ENCODE measurements at regions not wholly inside any gene's neighbourhood (a gene's known extent, or its start where the extent isn't known, plus 50 kb on each side); places are given as distances from the start of the nearest gene placed in this dataset.

DNA sequence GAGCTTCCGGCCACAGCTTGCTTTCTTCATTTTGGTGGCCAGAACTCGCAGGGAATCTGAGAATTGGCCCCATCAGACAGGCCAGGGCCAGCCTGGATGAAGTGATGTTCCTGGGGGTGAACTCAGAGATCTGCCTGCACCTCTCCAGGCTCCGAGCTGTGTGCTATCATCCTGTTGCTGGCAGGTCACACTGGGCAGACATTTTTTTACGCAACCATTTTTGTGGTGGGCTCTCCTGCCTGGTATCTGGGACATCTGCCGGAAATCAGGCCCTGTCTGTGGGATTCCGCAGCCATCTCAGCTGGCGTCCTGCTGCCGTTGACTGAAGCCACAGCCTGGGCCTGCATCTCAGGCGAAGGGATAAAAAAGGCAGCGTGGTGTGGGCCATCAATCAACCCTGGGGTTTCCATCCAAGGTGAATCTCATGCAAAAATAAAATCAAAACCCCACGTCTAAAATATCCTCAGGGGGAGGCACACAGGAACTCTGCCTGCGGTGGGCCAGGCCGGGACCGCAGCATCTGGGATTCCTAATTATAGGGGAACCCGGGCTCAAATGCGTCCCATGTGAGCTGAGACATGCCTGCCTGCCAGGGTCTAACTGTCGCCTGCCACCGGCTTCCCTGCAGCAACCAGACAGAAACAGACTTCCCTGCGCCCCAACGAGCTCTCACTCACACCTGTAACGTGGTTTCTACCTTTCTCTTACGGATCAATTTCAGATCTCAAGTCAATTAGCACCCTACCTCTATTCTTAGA lies 174.3 kb downstream of the SYK start:
- H3K27me3 ChIP-seq = no peaks in the 10 kb centered on the region
- no peak for DNase-seq
- H3K4me1 ChIP-seq = no peaks in the 10 kb centered on the region
- ATAC-seq = no peak
- H3K27ac ChIP-seq = no peak overlapping the region
- intact Hi-C loops (cut with DNase I) = no loop called here
- no peaks in the 10 kb centered on the region for H3K9me3 ChIP-seq
- TF ChIP-seq, protein P1, sequence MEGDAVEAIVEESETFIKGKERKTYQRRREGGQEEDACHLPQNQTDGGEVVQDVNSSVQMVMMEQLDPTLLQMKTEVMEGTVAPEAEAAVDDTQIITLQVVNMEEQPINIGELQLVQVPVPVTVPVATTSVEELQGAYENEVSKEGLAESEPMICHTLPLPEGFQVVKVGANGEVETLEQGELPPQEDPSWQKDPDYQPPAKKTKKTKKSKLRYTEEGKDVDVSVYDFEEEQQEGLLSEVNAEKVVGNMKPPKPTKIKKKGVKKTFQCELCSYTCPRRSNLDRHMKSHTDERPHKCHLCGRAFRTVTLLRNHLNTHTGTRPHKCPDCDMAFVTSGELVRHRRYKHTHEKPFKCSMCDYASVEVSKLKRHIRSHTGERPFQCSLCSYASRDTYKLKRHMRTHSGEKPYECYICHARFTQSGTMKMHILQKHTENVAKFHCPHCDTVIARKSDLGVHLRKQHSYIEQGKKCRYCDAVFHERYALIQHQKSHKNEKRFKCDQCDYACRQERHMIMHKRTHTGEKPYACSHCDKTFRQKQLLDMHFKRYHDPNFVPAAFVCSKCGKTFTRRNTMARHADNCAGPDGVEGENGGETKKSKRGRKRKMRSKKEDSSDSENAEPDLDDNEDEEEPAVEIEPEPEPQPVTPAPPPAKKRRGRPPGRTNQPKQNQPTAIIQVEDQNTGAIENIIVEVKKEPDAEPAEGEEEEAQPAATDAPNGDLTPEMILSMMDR (IDR thresholded peaks at IDR 0.05) = no peak
- no peak for TF ChIP-seq POLR2A (IDR thresholded peaks at IDR 0.05)
- no peaks in the 10 kb centered on the region for H3K36me3 ChIP-seq (replicated peaks in 1 of 2; ENCODE audit: insufficient read depth in 1 of 2, low read depth in 2 of 2)
- no peak overlapping the region for H3K4me3 ChIP-seq
- 75 to 81% methylated on average over 21 to 22 of the region's 22 CpGs for WGBS, 2 donors

DNA sequence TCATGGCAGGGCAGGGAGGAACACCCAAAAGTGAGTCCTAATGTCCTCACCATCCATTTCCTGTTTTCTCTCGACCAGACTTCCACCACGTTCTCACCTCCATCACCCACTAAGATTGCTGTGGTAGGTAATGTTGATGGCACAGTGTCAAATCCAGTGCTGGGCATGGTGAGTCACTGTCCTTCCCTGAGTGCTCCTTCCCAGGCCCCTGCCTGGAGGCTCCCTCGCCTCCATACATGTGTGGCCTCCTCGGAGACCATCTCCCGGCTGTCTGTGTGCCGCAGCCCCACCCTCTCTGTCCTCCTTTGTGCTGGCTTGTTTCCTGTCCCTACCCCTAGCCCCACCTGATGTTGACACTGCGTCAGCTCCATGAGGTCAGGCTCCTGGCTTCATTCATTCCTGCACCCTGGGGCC lies 177.5 kb downstream of the SYK start:
- H3K27ac ChIP-seq = no peak overlapping the region
- H3K9me3 ChIP-seq = no peaks in the 10 kb centered on the region
- DNase-seq = no peak
- no peaks in the 10 kb centered on the region for H3K36me3 ChIP-seq (replicated peaks in 1 of 2; ENCODE audit: insufficient read depth in 1 of 2, low read depth in 2 of 2)
- WGBS, 2 donors = 79% methylated on average over 7 of the region's 7 CpGs
- no peak for ATAC-seq
- no peak overlapping the region for H3K4me3 ChIP-seq
- no peaks in the 10 kb centered on the region for H3K27me3 ChIP-seq
- no peaks in the 10 kb centered on the region for H3K4me1 ChIP-seq
- TF ChIP-seq, protein P1 (IDR thresholded peaks at IDR 0.05) = no peak
- no peak for TF ChIP-seq POLR2A (IDR thresholded peaks at IDR 0.05)
- intact Hi-C loops (cut with DNase I) = no loop called here

GRCh38 chr9:90979639-90980038 lies 178.0 kb downstream of the SYK start:
- TF ChIP-seq, protein P1 (IDR thresholded peaks at IDR 0.05) = no peak
- no peak for TF ChIP-seq POLR2A (IDR thresholded peaks at IDR 0.05)
- intact Hi-C loops (cut with DNase I) = no loop called here
- Histone ChIP-seq H3K36me3 (replicated peaks in 1 of 2; ENCODE audit: insufficient read depth in 1 of 2, low read depth in 2 of 2) (no peaks in the 10 kb centered on the region), H3K4me1 (no peaks in the 10 kb centered on the region), H3K27ac (no peak overlapping the region), H3K9me3 (no peaks in the 10 kb centered on the region), H3K4me3 (no peak overlapping the region), H3K27me3 (no peaks in the 10 kb centered on the region)
- DNase-seq = no peak
- 36 to 38% methylated on average over 4 of the region's 4 CpGs for WGBS, 2 donors
- no peak for ATAC-seq

- TF ChIP-seq POLR2A (IDR thresholded peaks at IDR 0.05) = no peak
- TF ChIP-seq, protein P1 (IDR thresholded peaks at IDR 0.05) = no peak
- Histone ChIP-seq H3K27me3 (no peaks in the 10 kb centered on the region), H3K4me3 (no peak overlapping the region), H3K4me1 (no peaks in the 10 kb centered on the region), H3K36me3 (replicated peaks in 1 of 2; ENCODE audit: insufficient read depth in 1 of 2, low read depth in 2 of 2) (no peaks in the 10 kb centered on the region), H3K9me3 (no peaks in the 10 kb centered on the region), H3K27ac (no peak overlapping the region)
- ATAC-seq (no peak), DNase-seq (no peak)
- WGBS, 2 donors = 83 to 90% methylated on average over 3 of the region's 3 CpGs
- intact Hi-C loops (cut with DNase I) = no loop called here
These were observed 180.1 kb downstream of the SYK start for GRCh38 chr9:90981726-90982125.

DNA sequence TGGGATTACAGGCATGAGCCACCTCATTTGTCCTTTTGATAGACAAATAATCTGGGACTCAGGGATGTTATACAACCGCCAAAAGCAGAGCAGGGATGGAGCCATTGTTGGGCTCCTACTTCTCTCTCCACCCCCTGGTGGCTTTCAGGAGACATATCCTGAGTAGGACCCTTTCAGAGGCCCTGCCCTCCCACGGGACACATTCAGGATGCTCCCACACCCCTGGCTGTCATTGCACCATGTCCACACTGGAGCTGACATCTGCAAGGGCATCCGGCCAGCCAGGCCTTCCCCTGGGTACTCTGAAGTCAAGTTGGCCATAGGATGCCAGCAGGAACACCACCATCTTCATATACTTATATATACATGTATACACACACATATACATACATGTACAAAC lies 181.8 kb downstream of the SYK start:
- H3K4me1 ChIP-seq = no peaks in the 10 kb centered on the region
- H3K27ac ChIP-seq = no peak overlapping the region
- TF ChIP-seq, protein P1 (IDR thresholded peaks at IDR 0.05) = no peak
- no peaks in the 10 kb centered on the region for H3K36me3 ChIP-seq (replicated peaks in 1 of 2; ENCODE audit: insufficient read depth in 1 of 2, low read depth in 2 of 2)
- no peak for ATAC-seq
- intact Hi-C loops (cut with DNase I) = no loop called here
- no peak overlapping the region for H3K4me3 ChIP-seq
- no peaks in the 10 kb centered on the region for H3K27me3 ChIP-seq
- WGBS, 2 donors = 56 to 70% methylated on average over 3 of the region's 3 CpGs
- H3K9me3 ChIP-seq = no peaks in the 10 kb centered on the region
- no peak for DNase-seq
